PFSK-1 (cell line): ENCODE measurements at regions not wholly inside any gene's neighbourhood (a gene's known extent, or its start where the extent isn't known, plus 50 kb on each side); places are given as distances from the start of the nearest gene placed in this dataset.

ENCODE experiments used
- FOXP2 ChIP-seq: optimal IDR thresholded peaks from 2 replicates; pipeline ENCODE3; 2011; ENCODE audit warnings: borderline replicate concordance, control low read depth, inconsistent platforms; ENCODE audit not compliant: insufficient read depth; ENCODE audit errors: extremely low read length, extremely low read depth
- POLR2AphosphoS5 ChIP-seq: IDR thresholded peaks from 2 replicates; pipeline ENCODE4 v1.6.1; 2012; ENCODE audit warnings: low read depth, mild to moderate bottlenecking, control low read depth, low read length, moderate library complexity
- REST ChIP-seq, 2 experiments: IDR thresholded peaks; 2 replicates each; pipeline versions ENCODE4 v1.6.1 to v1.8.0; 2011 to 2012; ENCODE audit warnings: low read depth in 2 of 2, low read length in 2 of 2, control low read depth in 1 of 2, inconsistent platforms in 1 of 2, mild to moderate bottlenecking in 1 of 2, moderate library complexity in 1 of 2; ENCODE audit not compliant: insufficient read depth in 1 of 2
- TAF1 ChIP-seq: IDR thresholded peaks from 2 replicates; pipeline ENCODE4 v1.6.1; 2012; ENCODE audit warnings: low read length, control low read depth, borderline replicate concordance; ENCODE audit not compliant: insufficient read depth

GRCh38 chrX:131762802-131763234 is 218.9 kb downstream of the OR13H1 start:
- no peak for TF ChIP-seq POLR2AphosphoS5
- TF ChIP-seq TAF1 = no peak
- no peak for TF ChIP-seq REST (IDR thresholded peaks at IDR 0.05; ENCODE audit: insufficient read depth in 1 of 2, low read depth in 2 of 2, low read length in 2 of 2)
- no peak for TF ChIP-seq FOXP2
